ENCODE measurements at regions not wholly inside any gene's neighbourhood (a gene's known extent, or its start where the extent isn't known, plus 50 kb on each side); places are given as distances from the start of the nearest gene placed in this dataset.

DNA sequence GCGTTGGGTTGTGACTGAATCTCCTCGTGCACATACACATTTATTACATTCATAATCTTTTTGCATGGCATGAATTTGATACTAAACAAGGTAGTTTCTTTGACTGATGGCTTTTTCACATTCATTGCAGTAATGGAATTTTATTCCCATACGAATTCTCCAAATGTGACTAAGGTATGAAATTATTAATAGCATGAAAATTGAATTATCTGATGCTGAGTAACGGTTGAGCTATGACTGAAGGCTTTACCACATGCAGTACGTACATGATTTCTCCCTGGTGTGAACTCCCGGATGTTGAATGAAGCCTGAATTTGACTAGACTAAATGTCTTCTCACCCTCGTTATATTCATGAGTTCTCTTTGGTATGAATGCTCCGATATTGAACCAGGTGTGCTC is 104.4 kb upstream of the C1GALT1 start:
- DNase-seq = no peak

DNA sequence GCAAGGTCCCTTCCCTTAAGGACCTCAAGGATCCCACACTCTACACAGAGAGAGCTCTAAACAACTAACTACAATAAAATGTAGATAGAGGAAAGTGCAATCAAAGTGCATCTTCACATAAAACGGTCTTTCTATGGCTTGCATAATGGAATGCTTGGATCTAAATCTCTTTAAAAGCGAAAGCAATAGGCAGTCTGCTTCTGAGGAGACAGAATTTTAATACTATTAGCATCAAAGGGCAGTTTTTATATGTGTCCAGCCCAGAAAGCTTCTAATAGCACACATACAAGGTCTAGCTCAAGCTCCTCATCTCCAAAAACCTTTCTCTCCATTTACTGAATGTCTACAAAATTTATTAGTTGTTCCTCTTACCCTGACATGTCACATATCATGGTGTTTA is 101.5 kb upstream of the C1GALT1 start:
- no peak for DNase-seq

- DNase-seq = no peak
These were observed 91.9 kb upstream of the C1GALT1 start for GRCh38 chr7:7090460-7090859.

DNA sequence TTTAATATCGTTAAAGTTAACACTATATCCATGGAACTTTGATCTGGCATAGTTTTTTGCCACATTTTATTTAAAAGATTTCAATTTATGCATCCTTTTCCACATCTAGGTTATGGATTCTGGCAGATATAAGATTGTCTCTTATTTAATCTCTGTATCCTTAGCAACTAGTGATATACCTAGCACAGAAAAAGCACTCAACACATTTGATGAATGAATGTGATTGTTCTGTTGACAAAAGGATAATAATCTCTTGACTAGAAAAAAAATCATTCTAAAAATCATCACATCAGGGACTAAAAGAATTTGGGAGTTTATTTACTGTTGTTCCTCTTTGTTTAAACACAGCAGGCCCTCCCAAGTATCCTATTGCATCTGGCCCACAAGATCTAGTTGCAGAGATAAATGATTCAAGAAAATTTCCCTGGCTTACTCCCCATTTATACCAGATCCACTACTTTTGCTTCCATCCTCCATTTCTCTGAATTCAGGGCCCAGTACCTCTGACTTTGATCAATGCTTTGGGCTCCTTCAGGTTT is 84.0 kb upstream of the C1GALT1 start:
- DNase-seq = no peak

DNA sequence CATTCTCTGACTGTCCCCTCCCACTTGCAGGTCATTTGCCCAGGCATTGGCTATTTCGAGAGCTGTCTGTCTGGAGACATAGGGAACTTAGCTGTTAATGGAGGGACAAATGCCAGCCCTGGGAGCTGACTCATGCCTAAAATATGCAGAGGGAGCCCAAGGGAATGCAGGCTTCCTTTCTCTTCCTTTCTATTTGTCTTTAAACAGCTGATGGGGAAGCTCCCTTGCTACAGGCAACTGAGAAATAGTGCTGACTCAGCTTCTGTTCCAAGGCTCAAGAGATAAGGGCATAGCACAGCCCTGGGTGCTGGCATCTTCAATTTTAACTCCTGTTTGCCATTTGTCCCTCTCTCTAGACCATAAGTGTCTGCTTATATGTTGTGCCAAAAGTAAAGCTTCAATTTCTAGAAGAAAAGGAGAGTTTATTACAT is 82.7 kb upstream of the C1GALT1 start:
- DNase-seq = peak; percentile 26

GRCh38 chr7:7100432-7100849 is 81.9 kb upstream of the C1GALT1 start:
- DNase-seq = peak; percentile 68

DNA sequence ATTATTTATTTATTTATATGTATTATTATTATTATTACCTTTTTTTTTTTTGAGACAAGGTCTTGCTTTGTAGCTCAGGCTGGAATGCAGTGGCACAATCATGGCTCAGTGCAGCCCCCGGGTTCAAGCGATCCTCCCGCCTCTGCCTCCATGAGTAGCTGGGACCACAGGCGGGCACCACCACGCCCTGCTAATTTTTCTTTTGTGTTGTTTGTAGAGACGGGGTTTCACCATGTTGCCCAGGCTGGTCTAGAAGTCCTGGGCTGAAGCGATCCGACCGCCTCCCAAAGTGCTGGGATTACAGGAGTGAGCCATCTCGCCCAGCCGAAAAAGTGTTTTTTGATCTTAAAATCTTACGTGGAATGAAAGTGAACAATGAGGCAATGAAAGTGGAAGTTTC is 79.4 kb upstream of the C1GALT1 start:
- DNase-seq = no peak

DNA sequence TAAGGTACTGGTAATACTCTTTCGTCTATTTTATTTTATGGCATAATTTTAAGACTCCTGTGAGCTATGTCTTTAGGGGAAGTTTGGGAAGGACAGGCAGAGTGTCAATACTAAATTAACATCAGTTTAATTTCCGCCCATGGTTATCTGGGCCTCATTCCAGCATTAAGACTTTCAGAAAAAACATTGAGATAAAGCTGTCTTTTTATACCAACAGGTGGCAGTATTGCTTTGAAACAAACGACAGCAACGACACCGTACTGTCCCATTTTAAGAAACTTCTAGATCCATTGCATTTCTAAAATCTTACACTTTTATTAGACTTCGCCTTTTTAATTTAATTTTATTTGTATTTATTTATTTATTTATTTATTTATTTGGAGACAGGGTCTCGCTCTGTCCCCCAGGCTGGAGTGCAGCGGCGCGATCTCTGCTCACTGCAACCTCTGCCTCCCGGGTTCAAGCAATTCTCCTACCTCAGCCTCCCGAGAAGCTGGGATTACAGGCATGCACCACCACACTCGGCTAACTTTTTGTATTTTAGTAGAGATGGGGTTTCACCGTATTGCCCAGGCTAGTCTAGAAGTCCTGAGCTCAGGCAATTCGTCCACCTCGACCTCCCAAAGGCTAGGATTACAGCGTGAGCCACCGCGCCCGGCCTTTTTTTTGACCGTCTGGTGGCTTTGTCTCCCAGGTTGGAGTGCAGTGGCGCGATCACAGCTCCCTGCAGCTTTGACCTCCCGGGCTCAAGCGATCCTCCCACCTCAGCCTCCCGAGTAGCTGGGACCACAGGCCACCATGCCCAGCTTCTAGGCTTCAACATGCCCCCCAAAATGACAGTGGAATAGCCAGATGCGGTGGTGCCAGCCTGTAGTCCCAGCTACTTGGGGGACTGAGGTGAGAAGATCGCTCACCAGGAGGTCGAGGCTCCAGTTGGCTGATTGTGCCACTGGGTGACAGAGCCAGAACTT is 78.7 kb upstream of the C1GALT1 start:
- DNase-seq = peak; percentile 70

DNA sequence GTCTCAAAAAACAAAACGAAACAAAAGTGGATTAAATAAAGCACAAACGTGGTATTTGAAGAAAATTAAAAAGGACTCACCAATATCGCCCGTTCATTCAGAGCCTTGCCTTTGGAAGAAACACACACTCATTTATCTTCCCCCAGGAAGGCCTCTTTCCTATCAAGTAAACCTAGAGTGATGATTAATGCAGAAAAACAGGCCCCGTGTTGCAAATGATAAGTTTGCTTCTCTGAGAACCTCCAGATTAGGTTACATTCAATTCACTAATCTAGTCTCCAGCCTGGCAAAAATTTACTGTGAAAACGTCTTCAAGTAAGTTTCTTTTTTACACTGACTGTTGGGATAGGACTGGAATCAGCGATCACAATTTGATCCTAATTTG is 78.0 kb upstream of the C1GALT1 start:
- no peak for DNase-seq

DNA sequence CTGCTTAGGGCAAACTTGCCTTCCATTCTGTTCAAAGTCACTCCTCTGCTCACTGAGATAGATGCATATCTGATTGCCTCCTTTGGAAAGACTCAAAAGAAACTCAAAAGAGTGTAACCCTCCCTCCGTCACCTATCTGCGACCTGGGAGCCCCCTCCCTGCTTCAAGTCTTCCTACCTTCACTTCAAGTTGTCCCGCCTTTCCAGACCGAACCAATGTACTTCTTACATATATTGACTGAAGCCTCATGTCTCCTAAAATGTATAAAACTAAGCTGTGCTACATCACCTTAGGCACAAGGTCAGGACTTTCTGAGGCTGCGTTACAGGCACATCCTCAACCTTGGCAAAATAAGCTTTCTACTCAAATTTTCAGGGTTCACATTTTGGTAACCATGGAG is 77.4 kb upstream of the C1GALT1 start:
- no peak for DNase-seq

- DNase-seq = no peak
These were observed 76.4 kb upstream of the C1GALT1 start for GRCh38 chr7:7105800-7106582.

GRCh38 chr7:7108931-7109330 is 73.4 kb upstream of the C1GALT1 start:
- DNase-seq = no peak

GRCh38 chr7:7109934-7110333 is 72.4 kb upstream of the C1GALT1 start:
- DNase-seq = no peak

DNA sequence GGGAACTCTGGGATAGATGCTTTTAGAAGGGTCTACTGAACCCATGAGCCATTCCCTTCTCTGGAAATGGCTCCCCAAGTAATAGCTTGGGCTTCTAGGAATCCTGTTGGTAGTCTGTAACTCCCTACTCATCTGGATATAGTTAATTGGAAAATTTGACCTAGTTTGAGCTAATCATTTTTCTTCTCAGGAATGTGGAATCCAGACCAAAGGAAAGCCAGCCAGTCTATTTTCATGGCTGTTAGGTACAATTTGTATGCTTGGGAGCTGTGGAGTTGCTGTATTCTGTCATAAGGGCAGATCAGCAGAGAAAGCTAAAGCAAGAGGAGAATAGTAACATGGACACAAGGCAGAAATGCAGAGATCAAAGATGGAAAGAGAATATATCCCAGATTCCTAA is 71.6 kb upstream of the C1GALT1 start:
- no peak for DNase-seq

GRCh38 chr7:7112868-7113267 is 69.5 kb upstream of the C1GALT1 start:
- no peak for DNase-seq

GRCh38 chr7:7114575-7115291 is 67.6 kb upstream of the C1GALT1 start:
- no peak for DNase-seq

- DNase-seq = peak; percentile 80
These were observed 64.3 kb upstream of the C1GALT1 start for GRCh38 chr7:7117935-7118586.

DNA sequence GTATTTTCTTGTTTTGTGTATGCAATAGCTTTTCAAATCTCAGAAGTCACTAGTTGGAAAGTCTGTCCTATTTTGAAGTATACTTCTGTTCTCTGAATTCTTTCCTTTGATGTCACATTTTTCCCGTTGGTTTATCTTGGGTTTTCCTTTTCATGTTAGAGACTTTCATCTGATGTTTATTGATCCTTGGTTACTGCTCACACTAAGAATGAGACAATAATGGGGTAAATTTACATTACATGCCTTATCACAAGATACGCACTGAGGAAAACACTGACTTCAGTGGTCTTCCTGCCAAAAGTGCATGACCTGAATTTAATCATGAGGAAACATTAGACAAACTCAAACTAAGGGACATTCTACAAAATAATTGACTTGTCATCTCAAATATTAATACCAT is 63.5 kb upstream of the C1GALT1 start:
- no peak for DNase-seq

- peak; percentile 96 for DNase-seq
These were observed 62.6 kb upstream of the C1GALT1 start for GRCh38 chr7:7119729-7120128.

DNA sequence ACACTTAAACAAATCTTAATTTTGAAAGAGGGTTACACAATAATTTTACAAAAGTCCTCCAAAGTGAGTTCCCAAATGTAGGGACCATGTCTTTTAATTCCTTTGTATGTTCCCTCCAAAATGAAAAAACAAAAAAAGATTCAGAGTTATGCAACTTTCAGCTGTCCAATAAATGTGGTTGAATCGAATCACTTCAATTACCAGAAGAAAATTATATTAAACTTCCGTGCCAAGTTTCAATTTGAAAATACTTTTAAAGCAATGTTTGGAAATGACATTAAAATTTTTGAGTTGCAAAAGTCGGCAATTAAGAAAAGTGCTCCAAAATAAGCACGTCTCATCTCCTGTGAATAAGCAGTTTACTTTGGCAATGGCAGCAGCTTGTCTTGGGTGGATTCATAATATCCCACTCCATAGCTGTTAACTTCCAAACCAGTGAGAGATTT is 60.3 kb upstream of the C1GALT1 start:
- no peak for DNase-seq

- no peak for DNase-seq
These were observed 59.6 kb upstream of the C1GALT1 start for GRCh38 chr7:7122701-7123281.

DNA sequence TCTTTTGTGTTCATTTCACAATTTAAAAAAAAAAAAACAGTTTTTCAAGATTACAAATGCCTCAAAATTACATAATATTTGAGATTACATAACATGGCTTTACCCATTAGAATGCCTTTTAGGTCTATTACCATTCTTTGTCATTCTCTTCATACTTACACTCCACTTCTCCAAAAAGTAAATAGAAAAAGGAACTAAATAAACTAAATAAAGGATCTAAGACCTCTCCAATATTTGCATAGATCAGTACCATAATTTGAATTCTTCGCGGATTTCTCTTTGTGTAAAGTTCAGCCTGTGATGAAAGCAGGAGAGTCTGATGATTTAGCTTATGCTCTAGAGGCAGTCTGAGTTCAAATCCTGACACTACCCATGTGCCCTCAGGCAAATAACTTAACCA is 56.4 kb upstream of the C1GALT1 start:
- DNase-seq = no peak

Data from NCI-H82 (cell line).